ENCODE measurements at regions not wholly inside any gene's neighbourhood (a gene's known extent, or its start where the extent isn't known, plus 50 kb on each side); places are given as distances from the start of the nearest gene placed in this dataset.

- no peaks in the 10 kb centered on the region for H3K27me3 ChIP-seq (ENCODE audit: control insufficient read depth, insufficient read depth, low read length)
- no peak overlapping the region for H3K4me3 ChIP-seq (ENCODE audit: low read length)
- H3K4me1 ChIP-seq (ENCODE audit: control insufficient read depth, insufficient read depth, low read length): no peaks in the 10 kb centered on the region
- no CpG with 5 or more reads among the region's 16 CpGs for WGBS (ENCODE audit: insufficient coverage, insufficient read length)
- no peaks in the 10 kb centered on the region for H3K9me3 ChIP-seq (ENCODE audit: control insufficient read depth, insufficient read depth, low read length)
- DNase-seq (ENCODE audit: low read depth, low spot score): no peak
- no peak overlapping the region for H3K27ac ChIP-seq (ENCODE audit: low read length)
- H3K36me3 ChIP-seq (ENCODE audit: control insufficient read depth, insufficient read depth, low read length): no peaks in the 10 kb centered on the region
Observed at GRCh38 chr17:56690441-56691291, 97.2 kb downstream of the NOG start.

- Histone ChIP-seq H3K27me3 (ENCODE audit: control insufficient read depth, insufficient read depth, low read length) (no peaks in the 10 kb centered on the region), H3K36me3 (ENCODE audit: control insufficient read depth, insufficient read depth, low read length) (no peaks in the 10 kb centered on the region), H3K9me3 (ENCODE audit: control insufficient read depth, insufficient read depth, low read length) (no peaks in the 10 kb centered on the region), H3K4me3 (ENCODE audit: low read length) (no peak overlapping the region), H3K4me1 (ENCODE audit: control insufficient read depth, insufficient read depth, low read length) (no peaks in the 10 kb centered on the region), H3K27ac (ENCODE audit: low read length) (no peak overlapping the region)
- DNase-seq (ENCODE audit: low read depth, low spot score): no peak
- no CpG with 5 or more reads among the region's 2 CpGs for WGBS (ENCODE audit: insufficient coverage, insufficient read length)
Observed at GRCh38 chr17:56694825-56695224, 101.3 kb downstream of the NOG start.

- 0 out of 2 replicates have a peak, but pooled peaks cover 1% of the 10 kb centered on the region for H3K4me1 ChIP-seq (ENCODE audit: control insufficient read depth, insufficient read depth, low read length)
- H3K36me3 ChIP-seq (ENCODE audit: control insufficient read depth, insufficient read depth, low read length): no peaks in the 10 kb centered on the region
- WGBS (ENCODE audit: insufficient coverage, insufficient read length): no CpG with 5 or more reads among the region's 4 CpGs
- DNase-seq (ENCODE audit: low read depth, low spot score): no peak
- no peak overlapping the region for H3K27ac ChIP-seq (ENCODE audit: low read length)
- H3K4me3 ChIP-seq (ENCODE audit: low read length): no peak overlapping the region
- H3K9me3 ChIP-seq (ENCODE audit: control insufficient read depth, insufficient read depth, low read length): no peaks in the 10 kb centered on the region
- no peaks in the 10 kb centered on the region for H3K27me3 ChIP-seq (ENCODE audit: control insufficient read depth, insufficient read depth, low read length)
Observed at GRCh38 chr17:56697190-56697589, 103.7 kb downstream of the NOG start.

- no peaks in the 10 kb centered on the region for H3K9me3 ChIP-seq (ENCODE audit: control insufficient read depth, insufficient read depth, low read length)
- no peak overlapping the region for H3K27ac ChIP-seq (ENCODE audit: low read length)
- H3K4me3 ChIP-seq (ENCODE audit: low read length): no peak overlapping the region
- 0 out of 2 replicates have a peak, but pooled peaks cover 1% of the 10 kb centered on the region for H3K4me1 ChIP-seq (ENCODE audit: control insufficient read depth, insufficient read depth, low read length)
- WGBS (ENCODE audit: insufficient coverage, insufficient read length): no CpG with 5 or more reads among the region's 18 CpGs
- H3K36me3 ChIP-seq (ENCODE audit: control insufficient read depth, insufficient read depth, low read length): no peaks in the 10 kb centered on the region
- no peak for DNase-seq (ENCODE audit: low read depth, low spot score)
- H3K27me3 ChIP-seq (ENCODE audit: control insufficient read depth, insufficient read depth, low read length): no peaks in the 10 kb centered on the region
Observed at GRCh38 chr17:56699186-56699894, 105.8 kb downstream of the NOG start.

- Histone ChIP-seq H3K27me3 (ENCODE audit: control insufficient read depth, insufficient read depth, low read length) (no peaks in the 10 kb centered on the region), H3K27ac (ENCODE audit: low read length) (no peak overlapping the region), H3K4me1 (ENCODE audit: control insufficient read depth, insufficient read depth, low read length) (0 out of 2 replicates have a peak, but pooled peaks cover 1% of the 10 kb centered on the region), H3K9me3 (ENCODE audit: control insufficient read depth, insufficient read depth, low read length) (no peaks in the 10 kb centered on the region), H3K36me3 (ENCODE audit: control insufficient read depth, insufficient read depth, low read length) (no peaks in the 10 kb centered on the region), H3K4me3 (ENCODE audit: low read length) (no peak overlapping the region)
- no CpG with 5 or more reads among the region's 7 CpGs for WGBS (ENCODE audit: insufficient coverage, insufficient read length)
- DNase-seq (ENCODE audit: low read depth, low spot score): no peak
Observed at GRCh38 chr17:56700919-56701420, 107.5 kb downstream of the NOG start.

- no peak for DNase-seq (ENCODE audit: low read depth, low spot score)
- H3K27ac ChIP-seq (ENCODE audit: low read length): no peak overlapping the region
- no peaks in the 10 kb centered on the region for H3K9me3 ChIP-seq (ENCODE audit: control insufficient read depth, insufficient read depth, low read length)
- no CpG with 5 or more reads among the region's 19 CpGs for WGBS (ENCODE audit: insufficient coverage, insufficient read length)
- no peak overlapping the region for H3K4me3 ChIP-seq (ENCODE audit: low read length)
- no peaks in the 10 kb centered on the region for H3K27me3 ChIP-seq (ENCODE audit: control insufficient read depth, insufficient read depth, low read length)
- peaks cover 3% of the 10 kb centered on the region; the same call in 1 of the 2 replicates for H3K4me1 ChIP-seq (ENCODE audit: control insufficient read depth, insufficient read depth, low read length)
- H3K36me3 ChIP-seq (ENCODE audit: control insufficient read depth, insufficient read depth, low read length): no peaks in the 10 kb centered on the region
Observed at GRCh38 chr17:56707312-56708219, 114.1 kb downstream of the NOG start.

GRCh38 chr17:56708220-56708558, 114.7 kb downstream of the NOG start:
- H3K27ac ChIP-seq (ENCODE audit: low read length): no peak overlapping the region
- DNase-seq (ENCODE audit: low read depth, low spot score): no peak
- H3K36me3 ChIP-seq (ENCODE audit: control insufficient read depth, insufficient read depth, low read length): no peaks in the 10 kb centered on the region
- no CpG with 5 or more reads among the region's 1 CpG for WGBS (ENCODE audit: insufficient coverage, insufficient read length)
- no peaks in the 10 kb centered on the region for H3K27me3 ChIP-seq (ENCODE audit: control insufficient read depth, insufficient read depth, low read length)
- no peak overlapping the region for H3K4me3 ChIP-seq (ENCODE audit: low read length)
- H3K9me3 ChIP-seq (ENCODE audit: control insufficient read depth, insufficient read depth, low read length): no peaks in the 10 kb centered on the region
- H3K4me1 ChIP-seq (ENCODE audit: control insufficient read depth, insufficient read depth, low read length): peaks cover 3% of the 10 kb centered on the region; the same call in 1 of the 2 replicates

GRCh38 chr17:56708670-56709410, 115.3 kb downstream of the NOG start:
- Histone ChIP-seq H3K9me3 (ENCODE audit: control insufficient read depth, insufficient read depth, low read length) (no peaks in the 10 kb centered on the region), H3K27me3 (ENCODE audit: control insufficient read depth, insufficient read depth, low read length) (no peaks in the 10 kb centered on the region), H3K4me3 (ENCODE audit: low read length) (no peak overlapping the region), H3K27ac (ENCODE audit: low read length) (no peak overlapping the region), H3K4me1 (ENCODE audit: control insufficient read depth, insufficient read depth, low read length) (peaks cover 3% of the 10 kb centered on the region; the same call in 1 of the 2 replicates), H3K36me3 (ENCODE audit: control insufficient read depth, insufficient read depth, low read length) (no peaks in the 10 kb centered on the region)
- DNase-seq (ENCODE audit: low read depth, low spot score): no peak
- no CpG with 5 or more reads among the region's 9 CpGs for WGBS (ENCODE audit: insufficient coverage, insufficient read length)

GRCh38 chr17:56710986-56711385, 117.5 kb downstream of the NOG start:
- no CpG with 5 or more reads among the region's 6 CpGs for WGBS (ENCODE audit: insufficient coverage, insufficient read length)
- no peaks in the 10 kb centered on the region for H3K9me3 ChIP-seq (ENCODE audit: control insufficient read depth, insufficient read depth, low read length)
- H3K4me3 ChIP-seq (ENCODE audit: low read length): no peak overlapping the region
- no peak overlapping the region for H3K27ac ChIP-seq (ENCODE audit: low read length)
- DNase-seq (ENCODE audit: low read depth, low spot score): no peak
- H3K27me3 ChIP-seq (ENCODE audit: control insufficient read depth, insufficient read depth, low read length): no peaks in the 10 kb centered on the region
- peaks cover 3% of the 10 kb centered on the region; the same call in 1 of the 2 replicates for H3K4me1 ChIP-seq (ENCODE audit: control insufficient read depth, insufficient read depth, low read length)
- H3K36me3 ChIP-seq (ENCODE audit: control insufficient read depth, insufficient read depth, low read length): no peaks in the 10 kb centered on the region

Data from iPS DF 6.9 (cell line).